Endometrium (tissue), 2 donors: ENCODE measurements at regions not wholly inside any gene's neighbourhood (a gene's known extent, or its start where the extent isn't known, plus 50 kb on each side); places are given as distances from the start of the nearest gene placed in this dataset.

Experiments used
- FAIRE-seq: peaks from 2 replicates; lab custom pipeline; 2012; peaks lifted over from hg19 to GRCh38; lab: Jason Lieb, UNC
- donor health status: control.
- donor health status: control.

GRCh38 chr18:22253676-22254075 lies 84.3 kb downstream of the GATA6 start:
- no peak for FAIRE-seq

DNA sequence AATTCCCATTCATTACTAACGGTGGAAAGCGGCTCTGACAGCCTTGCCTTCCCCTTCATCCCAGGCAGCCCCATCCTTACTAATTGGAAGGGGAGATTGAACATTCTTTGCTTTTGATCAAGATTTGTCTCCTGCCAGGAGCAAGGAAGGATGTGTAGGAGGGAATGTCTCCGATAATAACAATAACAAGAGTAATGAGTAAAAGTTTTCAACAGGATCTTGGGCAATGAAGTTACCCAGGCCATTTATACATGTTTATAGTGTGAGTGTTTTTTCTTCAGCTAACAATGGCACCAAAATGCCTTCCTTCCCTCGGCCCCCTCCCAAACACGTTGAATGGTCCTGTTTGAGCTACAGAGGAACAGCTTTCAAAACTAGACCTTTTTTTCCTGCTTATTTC lies 83.8 kb downstream of the GATA6 start:
- no peak for FAIRE-seq
